ENCODE measurements at regions not wholly inside any gene's neighbourhood (a gene's known extent, or its start where the extent isn't known, plus 50 kb on each side); places are given as distances from the start of the nearest gene placed in this dataset.
"Not testable (repeated sequence)": the region's sequence is repeated elsewhere in the genome, so short reads cannot be mapped to it uniquely, and the experiment has no call there.

GRCh38 chr4:54838301-54838700 is 180.5 kb downstream of the KIT start:
- peaks cover 18% of the 10 kb centered on the region for H3K4me1 ChIP-seq (ENCODE audit: control insufficient read depth, insufficient read depth, low read length)
- Mint-ChIP-seq H3K9me3 (no peaks in the 10 kb centered on the region), H3K27ac (no peak overlapping the region), H3K27me3 (ENCODE audit: low read depth in 2 of 2) (peaks cover 0 to 6% of the 10 kb centered on the region in 2 donors), H3K36me3 (no peaks in the 10 kb centered on the region), H3K4me3 (no peak overlapping the region), H3K4me1 (peaks cover 10 to 13% of the 10 kb centered on the region in 2 donors)
- ATAC-seq (no peak), DNase-seq (no peak)
- no peak overlapping the region for H3K4me3 ChIP-seq (ENCODE audit: low read length)
- 100% methylated on average over 1 of the region's 2 CpGs for WGBS (ENCODE audit: insufficient coverage)
- no peak for TF ChIP-seq CTCF (IDR thresholded peaks at IDR 0.05)
- no peaks in the 10 kb centered on the region for H3K36me3 ChIP-seq (ENCODE audit: control insufficient read depth, insufficient read depth, low read length)
- H3K9me3 ChIP-seq (ENCODE audit: control insufficient read depth, insufficient read depth, low read length), result no peaks in the 10 kb centered on the region
- H3K27me3 ChIP-seq (ENCODE audit: control insufficient read depth, insufficient read depth, low read length), result no peaks in the 10 kb centered on the region
- no peak overlapping the region for H3K27ac ChIP-seq (ENCODE audit: low read length)
- intact Hi-C loops (cut with micrococcal nuclease), result no loop called here

GRCh38 chr4:54837576-54838140 is 179.9 kb downstream of the KIT start:
- no peaks in the 10 kb centered on the region for H3K9me3 Mint-ChIP-seq
- no peaks in the 10 kb centered on the region for H3K36me3 Mint-ChIP-seq
- peaks cover 18% of the 10 kb centered on the region for H3K4me1 ChIP-seq (ENCODE audit: control insufficient read depth, insufficient read depth, low read length)
- peaks cover 10 to 13% of the 10 kb centered on the region in 2 donors for H3K4me1 Mint-ChIP-seq
- no peak overlapping the region for H3K4me3 ChIP-seq (ENCODE audit: low read length)
- intact Hi-C loops (cut with micrococcal nuclease), result no loop called here
- no peak overlapping the region for H3K27ac Mint-ChIP-seq
- no peak for TF ChIP-seq CTCF (IDR thresholded peaks at IDR 0.05)
- no CpG with 5 or more reads among the region's 2 CpGs for WGBS (ENCODE audit: insufficient coverage)
- H3K27me3 ChIP-seq (ENCODE audit: control insufficient read depth, insufficient read depth, low read length), result no peaks in the 10 kb centered on the region
- no peaks in the 10 kb centered on the region for H3K36me3 ChIP-seq (ENCODE audit: control insufficient read depth, insufficient read depth, low read length)
- H3K27ac ChIP-seq (ENCODE audit: low read length), result no peak overlapping the region
- ATAC-seq (no peak), DNase-seq (no peak)
- H3K27me3 Mint-ChIP-seq (ENCODE audit: low read depth in 2 of 2), result peaks cover 0 to 6% of the 10 kb centered on the region in 2 donors
- no peak overlapping the region for H3K4me3 Mint-ChIP-seq
- no peaks in the 10 kb centered on the region for H3K9me3 ChIP-seq (ENCODE audit: control insufficient read depth, insufficient read depth, low read length)

DNA sequence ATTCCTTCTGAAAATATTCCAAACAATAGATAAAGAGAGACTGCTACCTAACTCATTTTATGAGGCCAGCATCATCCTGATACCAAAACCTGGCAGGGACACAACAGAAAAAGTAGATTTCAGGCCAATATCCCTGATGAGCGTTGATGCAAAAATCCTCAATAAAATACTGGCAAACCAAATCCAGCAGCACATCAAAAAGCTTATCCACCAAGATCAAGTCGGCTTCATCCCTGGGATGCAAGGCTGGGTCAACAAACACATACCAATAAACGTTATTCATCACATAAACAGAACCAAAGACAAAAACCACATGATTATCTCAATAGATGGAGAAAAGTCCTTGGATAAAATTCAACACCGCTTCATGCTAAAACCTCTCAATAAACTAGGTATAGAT is 170.6 kb downstream of the KIT start:
- intact Hi-C loops (cut with micrococcal nuclease); H3K27ac ChIP-seq (ENCODE audit: low read length); H3K4me1 ChIP-seq (ENCODE audit: control insufficient read depth, insufficient read depth, low read length); H3K36me3 ChIP-seq (ENCODE audit: control insufficient read depth, insufficient read depth, low read length); H3K4me3 ChIP-seq (ENCODE audit: low read length); DNase-seq; ATAC-seq; H3K4me1 Mint-ChIP-seq; H3K27me3 Mint-ChIP-seq (ENCODE audit: low read depth in 2 of 2); H3K27me3 ChIP-seq (ENCODE audit: control insufficient read depth, insufficient read depth, low read length); H3K9me3 Mint-ChIP-seq; H3K27ac Mint-ChIP-seq; H3K36me3 Mint-ChIP-seq; H3K9me3 ChIP-seq (ENCODE audit: control insufficient read depth, insufficient read depth, low read length); H3K4me3 Mint-ChIP-seq: not testable (repeated sequence)
- WGBS (ENCODE audit: insufficient coverage), result 93% methylated on average over 2 of the region's 4 CpGs

- Histone ChIP-seq H3K27ac (ENCODE audit: low read length) (no peak overlapping the region), H3K27me3 (ENCODE audit: control insufficient read depth, insufficient read depth, low read length) (peaks cover 3% of the 10 kb centered on the region), H3K36me3 (ENCODE audit: control insufficient read depth, insufficient read depth, low read length) (no peaks in the 10 kb centered on the region), H3K4me3 (ENCODE audit: low read length) (no peak overlapping the region), H3K4me1 (ENCODE audit: control insufficient read depth, insufficient read depth, low read length) (peaks cover 5% of the 10 kb centered on the region), H3K9me3 (ENCODE audit: control insufficient read depth, insufficient read depth, low read length) (no peaks in the 10 kb centered on the region)
- no peak for TF ChIP-seq CTCF (IDR thresholded peaks at IDR 0.05)
- no peak overlapping the region for H3K4me3 Mint-ChIP-seq
- H3K27ac Mint-ChIP-seq, result no peak overlapping the region
- H3K27me3 Mint-ChIP-seq (ENCODE audit: low read depth in 2 of 2), result peaks cover 3 to 7% of the 10 kb centered on the region in 2 donors
- peaks cover 0 to 4% of the 10 kb centered on the region in 2 donors for H3K4me1 Mint-ChIP-seq
- no peaks in the 10 kb centered on the region for H3K36me3 Mint-ChIP-seq
- H3K9me3 Mint-ChIP-seq, result no peaks in the 10 kb centered on the region
- no peak for DNase-seq
- 100% methylated on average over 1 of the region's 1 CpG for WGBS (ENCODE audit: insufficient coverage)
- intact Hi-C loops (cut with micrococcal nuclease), result no loop called here
- ATAC-seq, result no peak
Observed at GRCh38 chr4:54823616-54824015, 165.9 kb downstream of the KIT start.
